MM.1S (cell line): ENCODE measurements at regions not wholly inside any gene's neighbourhood (a gene's known extent, or its start where the extent isn't known, plus 50 kb on each side); places are given as distances from the start of the nearest gene placed in this dataset.

Experiments used
- CTCF ChIP-seq: fragments of 300-600 bp; sonication (generic); IDR thresholded peaks from 2 replicates; pipeline ENCODE4 v1.5.1; 2016; ENCODE audit warnings: antibody characterized with exemption, low read length, mixed read lengths
- EZH2 ChIP-seq: fragments of 300-600 bp; sonication (generic); optimal IDR thresholded peaks from 2 replicates; pipeline ENCODE3; 2017; ENCODE audit warnings: low read depth, mild to moderate bottlenecking, antibody characterized with exemption, low read length, mixed read lengths
- EZH2phosphoT487 ChIP-seq: fragments of 300-600 bp; sonication (generic); IDR thresholded peaks from 2 replicates; pipeline ENCODE4 v1.6.1; 2018; ENCODE audit warnings: antibody characterized with exemption, low read length

- TF ChIP-seq CTCF (no peak), EZH2 (no peak), EZH2phosphoT487 (no peak)
These were observed 101.7 kb upstream of the ZNF366 start for GRCh38 chr5:72608926-72609325.
